ENCODE measurements at regions not wholly inside any gene's neighbourhood (a gene's known extent, or its start where the extent isn't known, plus 50 kb on each side); places are given as distances from the start of the nearest gene placed in this dataset.
"Not testable (repeated sequence)": the region's sequence is repeated elsewhere in the genome, so short reads cannot be mapped to it uniquely, and the experiment has no call there.

DNA sequence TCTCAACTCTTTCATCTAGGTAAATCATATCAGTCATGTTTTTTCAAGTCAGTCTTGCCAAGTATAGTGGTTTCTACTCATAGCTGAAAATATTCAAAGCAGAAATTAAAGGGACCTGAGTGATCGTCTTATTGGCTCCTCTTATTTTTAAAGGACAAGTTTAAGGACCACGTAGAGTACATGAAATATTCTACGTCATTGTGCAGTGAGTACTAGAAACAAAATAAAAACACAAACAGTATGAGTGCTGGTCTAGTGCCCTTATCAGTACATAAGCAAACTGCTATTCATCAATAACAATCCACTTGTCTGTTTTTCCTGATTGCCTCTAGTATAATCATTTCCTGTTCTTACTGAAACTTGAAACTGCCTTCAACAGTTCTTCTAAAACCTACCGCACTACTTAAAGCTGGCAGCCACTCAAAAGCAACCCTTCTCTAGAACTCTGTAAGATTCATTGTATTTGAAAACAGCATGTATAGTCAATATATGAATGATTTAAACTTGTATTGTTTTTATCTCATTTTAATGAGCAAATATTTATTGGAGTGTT, 853.7 kb downstream of the TAF11L14 start:
- DNase-seq, result no peak

DNA sequence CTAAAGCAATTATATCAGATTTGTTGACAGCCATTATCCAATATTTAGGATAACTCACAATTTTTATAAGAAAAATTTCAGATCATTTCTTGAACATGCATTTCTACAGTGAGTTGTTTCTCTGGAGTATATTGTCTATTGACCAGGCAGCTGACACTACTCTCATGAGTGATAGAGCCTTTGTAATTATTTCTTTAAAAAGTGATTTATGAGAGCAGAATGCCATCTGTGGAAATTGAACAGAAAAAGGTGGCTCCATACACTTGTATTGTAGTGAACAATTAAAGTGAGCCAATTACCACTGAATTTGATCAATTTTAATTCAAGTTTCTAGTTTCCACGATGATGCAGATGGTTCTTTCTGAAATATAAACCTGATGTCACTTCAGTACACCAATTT, 855.4 kb downstream of the TAF11L14 start:
- DNase-seq, result no peak

DNA sequence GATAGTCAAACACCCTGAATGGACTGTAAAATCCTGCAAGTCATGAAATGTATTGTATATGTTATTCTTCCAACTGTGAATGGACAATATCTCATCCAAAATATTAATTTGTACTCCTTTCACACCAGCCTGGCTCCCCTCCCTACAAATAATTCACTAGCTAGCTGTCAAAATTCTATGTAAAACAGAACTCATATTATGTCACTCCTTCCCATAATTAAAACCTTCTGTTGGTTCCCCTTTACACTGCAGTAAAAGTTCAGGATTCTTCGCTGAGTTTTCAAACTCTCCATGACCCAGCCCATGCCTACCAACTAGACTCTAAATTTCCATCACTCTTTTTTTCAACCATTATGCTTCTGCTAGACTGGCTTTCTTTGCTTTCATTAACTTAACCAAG, 857.1 kb downstream of the TAF11L14 start:
- DNase-seq, result no peak

DNA sequence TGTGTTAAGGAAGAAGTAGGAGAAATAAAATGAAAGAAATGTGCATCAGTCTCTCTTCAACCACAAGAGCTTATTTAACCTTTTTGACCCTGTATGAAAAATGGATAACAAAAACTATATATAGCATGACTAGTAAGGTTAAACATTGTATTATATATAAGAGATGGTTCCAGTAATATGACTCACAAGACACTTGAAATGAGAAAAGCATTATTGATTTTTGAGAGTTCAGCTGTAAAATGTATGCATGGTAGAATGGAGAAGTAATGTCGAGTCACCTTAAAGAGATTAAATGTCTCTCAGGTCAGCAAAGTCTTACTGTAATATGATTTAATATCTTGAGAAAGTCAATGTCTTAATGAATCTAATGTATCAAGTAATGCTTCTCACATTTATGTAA, 860.9 kb downstream of the TAF11L14 start:
- no peak for DNase-seq

DNA sequence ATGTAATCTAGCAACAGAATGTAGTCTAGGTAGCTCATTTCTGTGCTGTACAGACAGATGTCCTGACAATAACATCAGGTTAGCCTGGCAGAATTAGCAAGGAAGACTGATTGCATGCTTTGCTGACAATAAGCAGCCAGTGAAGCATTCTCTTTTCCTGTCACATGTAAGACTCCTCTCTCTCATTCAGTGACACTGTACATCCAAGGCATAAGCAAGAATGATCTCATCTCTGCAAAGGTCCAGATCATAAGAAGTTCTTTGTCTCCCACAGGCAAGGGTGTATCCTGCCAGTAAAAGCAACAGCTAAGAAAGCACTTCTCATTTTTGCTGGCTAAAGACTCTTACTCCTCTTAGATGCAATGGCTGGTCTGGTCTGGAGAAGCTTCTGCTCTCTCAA, 861.8 kb downstream of the TAF11L14 start:
- no peak for DNase-seq

DNA sequence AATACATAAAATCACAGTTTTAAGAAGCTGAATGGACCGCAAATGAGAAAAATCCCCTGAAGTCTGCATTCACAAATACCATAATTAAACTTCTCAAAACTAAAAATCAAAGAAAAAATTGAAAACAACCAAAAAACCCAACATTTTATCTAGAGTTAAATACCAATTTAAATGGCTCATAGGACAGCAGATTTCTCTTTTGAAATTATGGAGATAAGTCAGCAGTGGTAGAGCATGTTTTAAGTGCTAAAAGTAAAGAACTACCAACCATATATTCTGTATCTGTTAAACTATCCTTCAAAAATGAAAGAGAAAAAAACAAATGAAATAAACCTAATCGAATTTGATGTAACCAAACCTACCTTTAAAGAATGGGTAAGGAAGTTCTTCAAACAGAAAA, 862.8 kb downstream of the TAF11L14 start:
- no peak for DNase-seq

DNA sequence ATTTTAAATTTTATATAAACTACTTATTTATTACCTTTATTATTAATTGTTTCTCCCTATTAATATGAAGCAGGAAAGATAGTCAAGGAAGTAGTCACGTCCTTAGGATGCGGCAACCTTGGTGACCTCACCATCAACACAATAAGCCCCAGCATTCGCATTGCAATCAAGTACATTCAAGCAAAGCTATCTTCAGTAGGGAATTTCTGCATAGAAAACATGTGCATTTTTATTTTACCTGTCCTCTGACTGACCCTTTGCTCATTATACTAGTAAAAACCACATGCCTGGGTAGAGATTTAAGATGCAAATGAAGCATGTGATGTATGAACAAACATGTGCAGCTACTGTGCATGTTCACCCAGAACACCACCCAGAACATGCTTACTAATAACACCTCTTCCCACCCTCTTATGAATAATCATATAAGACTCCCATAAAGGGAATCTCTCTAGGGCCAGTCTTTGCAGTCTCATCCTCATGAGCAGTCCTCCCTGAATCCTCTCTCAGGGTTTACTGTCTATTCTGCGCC, 869.6 kb downstream of the TAF11L14 start:
- DNase-seq, result no peak

DNA sequence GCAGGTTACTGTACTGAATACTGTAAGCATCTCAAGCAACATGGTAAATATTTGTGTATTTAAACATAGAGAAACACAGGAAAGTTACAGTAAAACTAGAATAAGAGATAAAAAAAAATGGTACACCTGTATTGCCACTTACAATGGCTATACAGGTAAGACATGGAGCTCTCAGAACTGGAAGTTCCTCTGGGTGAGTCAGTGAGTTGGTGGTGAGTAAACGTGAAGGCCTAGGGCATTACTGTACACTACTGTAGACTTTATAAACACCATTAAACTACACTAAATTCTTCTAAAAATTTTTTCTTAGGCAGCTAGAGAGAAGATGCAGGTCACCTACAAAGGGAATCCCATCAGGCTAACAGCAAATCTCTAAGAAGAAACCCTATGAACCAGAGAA, 872.9 kb downstream of the TAF11L14 start:
- no peak for DNase-seq

DNA sequence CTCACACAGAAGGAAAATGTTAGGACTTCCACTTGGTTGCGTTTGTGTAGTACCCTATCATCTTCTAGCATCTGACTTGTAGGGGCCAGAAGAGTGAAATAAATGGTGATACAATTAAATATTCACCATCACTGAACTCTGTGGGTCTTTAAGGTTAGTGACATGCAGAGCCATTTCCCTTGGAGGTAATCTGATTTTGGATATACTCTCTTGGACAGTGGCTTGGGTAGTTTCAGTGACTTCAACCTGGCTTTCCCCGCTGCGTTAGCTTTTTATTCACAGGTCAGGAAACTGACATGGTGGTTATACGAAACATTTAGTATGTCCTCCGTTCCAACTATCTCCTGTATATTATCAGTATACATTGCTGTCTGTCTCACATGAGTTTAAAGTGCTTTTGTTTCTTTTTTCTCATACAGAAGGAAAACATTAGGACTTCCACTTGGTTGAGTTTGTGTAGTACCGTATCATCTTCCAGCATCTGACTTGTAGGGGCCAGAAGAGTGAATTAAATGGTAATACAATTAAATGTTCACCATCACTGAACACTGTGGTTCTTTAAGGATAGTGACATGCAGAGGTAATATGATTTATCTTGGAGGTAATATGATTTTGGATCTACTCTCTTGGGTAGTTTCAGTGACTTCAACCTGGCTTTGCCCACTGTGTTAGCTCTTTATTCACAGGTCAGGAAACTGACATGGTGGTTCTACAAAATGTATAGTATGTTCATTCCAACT, 883.6 kb downstream of the TAF11L14 start:
- DNase-seq, result no peak

DNA sequence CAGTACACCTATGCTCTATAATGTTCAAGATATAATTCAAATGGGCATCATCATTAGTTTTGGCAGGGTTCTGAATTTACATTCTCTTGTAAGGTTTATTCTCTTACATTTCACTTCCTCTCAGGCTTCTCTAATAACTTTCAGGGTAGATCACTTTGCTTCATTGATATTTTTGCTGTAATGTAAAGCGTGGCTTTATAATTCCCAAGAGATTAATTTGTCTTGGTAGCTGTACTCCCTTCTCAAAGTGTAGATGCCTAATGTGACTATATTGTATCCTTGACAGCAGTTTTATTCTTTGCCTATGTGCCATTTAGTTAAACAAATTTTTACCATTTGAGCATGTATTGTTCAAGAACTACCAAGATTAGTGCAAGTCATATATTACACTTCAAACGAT, 889.1 kb downstream of the TAF11L14 start:
- no peak for DNase-seq

DNA sequence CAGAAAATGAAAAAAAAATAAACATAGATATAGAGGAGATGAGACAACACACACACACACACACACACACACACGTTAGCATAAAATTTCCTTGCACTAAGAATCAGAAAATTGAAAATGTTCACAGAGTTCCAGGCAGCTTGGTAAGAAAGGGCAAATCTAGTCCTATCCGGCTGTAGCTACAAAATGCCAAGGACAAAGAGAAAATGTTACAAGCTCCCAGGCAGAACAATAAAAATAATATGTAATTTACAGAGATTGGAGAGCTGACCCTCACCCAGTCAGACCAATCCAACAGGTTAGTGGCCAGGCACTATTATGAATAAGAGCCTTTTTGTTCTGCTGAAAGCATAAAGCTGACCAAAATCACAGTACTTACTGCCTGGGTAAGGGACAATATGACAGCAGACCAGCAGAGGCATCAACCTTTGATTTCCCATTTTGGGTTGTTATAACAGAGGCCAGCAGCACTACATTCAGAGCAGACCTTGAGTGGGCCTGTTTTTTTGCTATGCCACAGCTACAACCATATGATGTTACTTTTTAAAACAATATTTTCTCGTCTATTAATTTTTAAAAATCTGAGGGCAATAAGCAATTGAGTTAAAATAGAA, 892.6 kb downstream of the TAF11L14 start:
- no peak for DNase-seq

DNA sequence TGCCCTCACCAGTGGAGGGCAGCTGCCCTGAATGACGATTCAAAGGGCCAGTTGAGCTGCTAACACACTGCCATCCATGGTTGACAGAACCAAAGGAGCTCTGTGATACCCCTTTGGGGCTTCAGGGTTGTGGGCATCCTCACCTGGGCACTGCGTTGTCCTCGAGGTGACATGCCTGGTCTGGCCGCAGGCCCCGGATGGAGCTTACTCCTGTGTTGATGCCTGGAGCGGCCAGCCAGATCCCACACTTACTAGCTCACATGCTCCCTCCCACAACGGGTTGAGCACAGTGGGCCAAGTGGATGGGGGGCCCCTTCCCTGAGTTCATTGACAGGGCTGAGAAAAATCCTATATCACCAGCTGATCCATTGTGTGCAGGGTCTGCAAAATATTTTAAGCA, 898.9 kb downstream of the TAF11L14 start:
- DNase-seq, result no peak

DNA sequence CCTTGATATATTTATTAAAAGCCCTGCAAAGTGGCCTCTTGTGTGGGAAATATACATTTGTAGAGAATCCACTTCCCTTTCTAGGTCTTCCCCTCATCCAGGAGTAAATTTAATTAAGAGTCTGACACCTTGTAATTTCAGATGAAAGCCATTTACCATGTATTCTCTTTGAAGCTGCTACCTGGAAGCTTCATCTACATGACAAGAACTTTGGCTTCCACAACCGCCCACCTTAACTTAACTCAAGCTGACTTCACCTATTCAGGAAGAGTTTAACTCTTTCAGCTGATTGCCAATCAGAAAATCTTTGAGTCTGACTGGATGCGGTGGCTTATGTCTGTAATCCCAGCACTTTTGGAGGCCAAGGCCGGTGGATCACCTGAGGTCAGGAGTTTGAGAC, 899.9 kb downstream of the TAF11L14 start:
- DNase-seq, result no peak

DNA sequence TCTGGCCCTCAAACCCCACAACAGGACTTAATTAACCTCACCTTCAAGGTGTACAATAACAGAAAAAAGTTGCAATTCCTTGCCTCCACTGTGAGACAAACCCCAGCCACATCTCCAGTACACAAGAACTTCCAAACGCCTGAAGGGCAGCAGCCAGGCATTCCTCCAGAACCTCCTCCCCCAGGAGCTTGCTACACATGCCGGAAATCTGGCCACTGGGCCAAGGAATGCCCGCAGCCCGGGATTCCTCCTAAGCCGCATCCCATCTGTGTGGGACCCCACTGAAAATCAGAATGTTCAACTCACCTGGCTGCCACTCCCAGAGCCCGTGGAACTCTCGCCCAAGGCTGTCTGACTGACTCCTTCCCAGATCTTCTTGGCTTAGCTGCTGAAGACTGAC, 901.5 kb downstream of the TAF11L14 start:
- not testable (repeated sequence) for DNase-seq

DNA sequence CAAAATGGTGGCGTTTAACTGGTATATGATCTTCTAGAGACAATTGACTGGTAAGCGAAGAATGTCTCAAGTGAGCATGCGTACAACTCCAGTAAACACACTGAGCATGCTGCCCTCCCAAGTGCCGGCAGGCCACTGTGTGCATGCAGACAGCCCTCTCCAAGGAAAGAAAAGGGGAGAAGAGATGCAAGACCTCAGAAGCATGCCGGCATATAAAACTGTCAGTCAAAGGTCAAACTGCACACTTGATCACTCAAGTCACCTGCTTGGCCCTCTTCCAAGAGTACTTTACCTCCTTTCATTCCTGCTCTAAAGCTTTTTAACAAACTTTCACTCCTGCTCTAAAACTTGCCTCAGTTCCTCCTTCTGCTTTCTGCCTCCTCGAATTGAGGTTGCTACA, 910.2 kb downstream of the TAF11L14 start:
- DNase-seq, result no peak

DNA sequence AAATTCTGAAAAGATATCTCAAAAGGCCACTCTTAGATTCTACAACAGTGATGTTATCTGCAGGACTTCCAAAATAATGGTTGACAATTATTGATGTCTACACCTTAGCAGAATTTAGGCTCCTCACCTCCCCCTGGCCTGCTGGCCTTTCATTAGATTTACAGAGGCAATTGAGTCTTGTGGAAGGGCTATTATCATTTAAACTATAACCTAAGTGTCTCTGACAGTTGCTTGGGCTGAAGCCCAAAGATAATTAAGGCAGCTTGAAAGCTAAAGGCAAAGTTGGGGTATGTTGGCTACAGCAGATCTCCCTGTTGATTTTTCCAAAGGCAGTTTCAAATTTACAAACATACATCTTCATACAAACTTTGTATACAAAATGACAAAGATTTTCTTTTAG, 912.3 kb downstream of the TAF11L14 start:
- no peak for DNase-seq

DNA sequence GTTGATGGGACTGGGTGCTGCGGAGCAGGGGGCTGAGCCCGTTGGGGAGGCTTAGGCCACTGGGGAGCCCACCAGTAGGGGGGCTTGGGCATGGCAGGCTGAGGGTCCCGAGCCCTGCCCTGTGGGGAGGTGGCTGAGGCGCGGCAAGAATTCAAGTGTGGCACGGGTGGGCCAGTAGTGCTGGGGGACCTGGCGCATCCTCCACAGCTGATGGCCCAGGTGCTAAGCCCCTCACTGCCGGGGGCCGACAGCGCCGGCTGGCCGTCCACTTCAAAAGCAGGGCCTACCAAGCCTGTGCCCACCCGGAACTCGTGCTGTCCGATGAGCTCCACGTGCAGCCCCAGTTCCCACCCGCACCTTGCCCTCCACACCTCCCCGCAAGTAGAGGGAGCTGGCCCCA, 917.5 kb downstream of the TAF11L14 start:
- no peak for DNase-seq

DNA sequence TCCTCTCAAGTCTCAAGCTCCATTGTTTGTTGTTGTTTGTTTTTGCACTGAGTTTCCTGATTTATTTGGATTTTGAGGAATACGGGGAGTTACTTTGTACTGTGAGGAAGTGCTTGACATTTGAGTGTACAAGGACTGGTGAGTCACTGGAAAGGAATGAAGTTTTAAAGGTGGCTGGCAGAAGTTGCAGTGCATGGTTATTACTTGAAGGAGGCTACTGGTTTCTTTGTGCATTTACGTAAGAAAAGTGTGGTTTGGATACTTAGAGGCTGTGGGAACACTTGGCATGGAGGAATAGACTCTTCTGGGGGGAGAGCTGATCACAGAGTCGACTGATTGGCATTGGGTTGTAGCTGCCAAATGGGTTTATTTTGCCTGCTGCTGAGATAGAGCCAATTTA, 919.0 kb downstream of the TAF11L14 start:
- DNase-seq, result no peak

DNA sequence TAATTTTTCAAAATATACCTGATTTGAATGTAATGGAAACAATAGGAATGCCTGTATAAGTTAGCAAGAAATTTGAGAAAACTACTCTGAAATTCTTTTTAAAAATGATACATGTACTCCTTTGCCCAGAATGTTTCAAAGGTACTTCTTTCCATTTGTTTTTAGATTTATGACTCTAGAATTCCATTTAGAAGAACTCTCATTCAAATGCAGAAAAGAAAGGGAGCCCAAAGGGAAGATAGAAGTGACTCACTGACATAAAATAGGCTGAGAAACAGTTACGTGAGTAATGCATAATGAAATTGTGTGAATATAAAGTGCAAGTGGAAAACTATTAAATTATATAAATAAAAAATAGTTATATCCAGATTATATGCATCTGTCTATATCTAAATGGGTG, 926.3 kb downstream of the TAF11L14 start:
- DNase-seq, result no peak

DNA sequence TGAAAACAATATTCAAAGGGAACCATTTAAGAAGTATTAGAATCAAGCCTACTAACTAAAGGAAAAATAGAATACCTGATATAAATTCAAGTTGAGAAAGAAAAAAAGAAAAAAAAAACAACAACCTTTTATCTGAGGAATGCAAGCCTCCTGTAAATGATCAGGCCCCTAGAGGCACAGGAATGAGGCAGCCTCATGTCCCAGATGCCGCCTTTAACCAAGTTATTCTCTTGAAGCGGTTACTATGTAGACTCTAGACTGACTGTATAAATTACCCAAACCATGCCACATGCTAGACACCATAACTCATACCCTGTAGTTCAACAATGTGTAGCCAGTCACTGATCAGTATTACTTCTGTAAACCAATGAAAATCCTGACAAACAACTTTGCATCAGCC, 929.6 kb downstream of the TAF11L14 start:
- DNase-seq, result no peak

DNA sequence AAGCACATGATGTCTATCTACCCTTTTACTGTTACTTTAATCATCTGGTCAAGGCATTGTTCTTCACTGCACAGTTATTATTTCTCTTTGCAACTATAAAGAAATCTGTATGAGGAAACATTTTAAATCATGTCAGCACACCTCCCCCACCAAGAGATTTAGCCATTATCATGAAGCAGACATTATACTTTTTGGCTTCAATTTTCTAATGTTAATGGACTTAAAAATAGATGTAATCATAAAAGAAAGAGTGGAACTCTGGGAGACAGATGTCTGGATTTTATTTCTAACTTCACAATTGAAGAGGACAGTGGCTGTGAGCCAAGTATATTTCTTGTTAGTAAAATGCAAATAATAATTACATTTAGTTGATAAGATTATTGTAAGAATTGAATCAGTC, 932.4 kb downstream of the TAF11L14 start:
- no peak for DNase-seq

DNA sequence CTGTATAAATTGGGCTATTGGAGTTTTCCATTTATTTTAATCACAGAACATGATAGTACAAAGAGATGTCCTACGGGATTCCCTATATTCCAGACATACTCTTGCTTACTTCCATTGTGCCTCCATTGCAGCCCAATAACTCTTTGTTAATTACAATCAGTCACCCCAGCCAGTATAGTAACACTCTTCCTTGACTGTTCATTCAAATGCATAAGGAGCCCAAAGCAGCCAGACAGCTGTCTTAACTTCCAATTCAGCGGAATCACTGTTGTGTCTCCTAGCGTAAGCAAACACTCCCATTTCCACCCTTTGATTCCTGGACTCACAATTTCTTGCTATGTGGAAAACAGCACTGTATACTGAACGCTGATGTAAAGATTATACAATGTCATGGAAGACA, 942.3 kb downstream of the TAF11L14 start:
- no peak for DNase-seq

DNA sequence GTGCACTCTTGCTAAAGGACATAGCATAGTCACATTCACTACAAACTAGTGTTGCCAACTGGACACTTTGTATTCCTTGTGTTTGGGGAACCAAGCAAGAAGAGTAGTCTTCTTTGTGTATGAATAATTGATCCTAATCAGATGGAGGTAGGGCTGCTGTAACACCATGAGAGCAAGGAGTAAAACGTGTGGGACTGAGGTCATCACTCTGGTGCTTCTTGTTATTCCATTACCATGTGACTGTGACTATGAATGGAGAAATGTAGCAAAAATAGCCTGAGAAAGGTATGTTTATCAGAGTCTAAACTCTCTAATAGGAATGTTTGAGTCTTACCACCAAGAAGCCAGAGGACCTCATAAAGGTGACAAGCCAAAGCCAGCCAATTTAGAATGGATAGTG, 966.9 kb downstream of the TAF11L14 start:
- DNase-seq, result no peak

DNA sequence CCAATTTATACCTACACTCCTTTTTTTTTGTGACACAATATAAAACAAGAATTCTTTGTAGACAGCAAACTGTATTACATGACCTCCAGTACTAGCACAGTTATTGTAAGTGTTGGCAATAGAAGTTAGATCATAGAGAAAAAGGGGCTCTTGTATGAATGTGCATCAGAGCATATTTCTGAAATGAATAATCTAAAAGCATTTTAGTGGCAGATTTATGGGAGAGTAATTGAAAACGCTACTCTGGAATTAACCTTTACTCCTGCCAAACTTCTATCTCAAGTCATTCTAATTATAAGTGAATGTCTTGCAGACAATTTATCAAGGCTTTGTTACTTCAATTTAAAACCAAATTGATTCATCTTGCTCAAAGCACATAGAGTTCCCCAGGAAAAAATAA, 968.1 kb downstream of the TAF11L14 start:
- no peak for DNase-seq

DNA sequence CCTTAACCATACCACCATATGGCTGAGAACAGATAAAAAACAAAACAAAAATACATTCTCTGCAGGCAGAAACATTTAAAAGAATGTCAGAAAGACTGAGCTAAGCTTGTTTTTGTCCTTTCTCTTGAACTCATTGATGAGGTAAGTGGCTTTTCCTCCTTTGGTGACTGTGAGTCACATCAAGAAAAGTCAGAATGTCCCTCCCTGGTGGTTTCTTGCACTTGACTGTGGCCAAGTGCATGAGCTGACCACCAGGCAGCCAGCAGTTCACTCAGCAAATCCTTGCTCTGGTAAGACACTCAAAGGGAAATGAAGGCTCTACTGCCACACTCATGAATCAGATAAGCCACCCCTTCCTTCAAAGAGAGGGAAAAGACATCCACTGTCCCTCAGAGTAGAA, 970.9 kb downstream of the TAF11L14 start:
- DNase-seq, result no peak

All from activated gamma-delta T cell treated with Interleukin-2 at 50 U/mL for 16 hours (primary cell).